A549 (cell line): ENCODE measurements at regions not wholly inside any gene's neighbourhood (a gene's known extent, or its start where the extent isn't known, plus 50 kb on each side); places are given as distances from the start of the nearest gene placed in this dataset.

Experiments used
- ATAC-seq, 2 experiments: fragments of 200-7000 bp in 1 of 2; fragments of >200 bp in 1 of 2; cut with Nextera tagmentation in 1 of 2; cut with Tn5 transposase in 1 of 2; 3 replicates each; pipeline versions ENCODE4 v1.8.0 to v1.9.1; 2018 to 2020; ENCODE audit warnings: mild to moderate bottlenecking in 1 of 2, moderate library complexity in 1 of 2
- CTCF ChIA-PET: fragments of 300-600 bp; sonication (Branson Sonifier 250); formaldehyde crosslinking; extraction: SDS; loops from one replicate; lab custom pipeline; 2021; ENCODE audit warnings: antibody characterized with exemption, inconsistent platforms; lab: Yijun Ruan, JAX
- POLR2A ChIA-PET: fragments of 350-600 bp; formaldehyde crosslinking; extraction: SDS; loops from one replicate; lab custom pipeline; 2021; ENCODE audit warnings: antibody characterized with exemption, inconsistent platforms; lab: Yijun Ruan, JAX
- DNase-seq, 2 experiments: peaks; one replicate each; pipeline versions ENCODE4 v3.0.0 to v3.0.0-alpha.2; 2011 to 2016; ENCODE audit warnings: low read depth in 1 of 2, low spot score in 1 of 2
- FAIRE-seq: peaks from 2 replicates; lab custom pipeline; 2011; peaks lifted over from hg19 to GRCh38; lab: Jason Lieb, UNC
- H3K27ac ChIP-seq, 2 experiments: fragments of >200 bp; sonication (Bioruptor Twin); formaldehyde crosslinking; 3 replicates each; pipeline ENCODE4 v1.5.1; 2016 to 2017
- H3K4me1 ChIP-seq: fragments of >200 bp; sonication (Bioruptor Twin); formaldehyde crosslinking; 3 replicates; pipeline ENCODE4 v1.6.1; 2016
- H3K4me2 ChIP-seq: fragments of >200 bp; sonication (Bioruptor Twin); formaldehyde crosslinking; 3 replicates; pipeline ENCODE4 v1.6.1; 2016
- H3K4me3 ChIP-seq: fragments of >200 bp; sonication (Bioruptor Twin); formaldehyde crosslinking; 3 replicates; pipeline ENCODE4 v1.5.1; 2016
- H3K9me3 ChIP-seq: fragments of >200 bp; sonication (Bioruptor Twin); formaldehyde crosslinking; 3 replicates; pipeline ENCODE4 v1.6.1; 2016
- BCL3 ChIP-seq: fragments of >200 bp; sonication (Bioruptor Twin); formaldehyde crosslinking; IDR thresholded peaks from 3 replicates; pipeline ENCODE4 v1.6.1; 2016
- CHD2 ChIP-seq: fragments of 150-350 bp; IDR thresholded peaks from 2 replicates; pipeline ENCODE4 v1.6.1; 2014; ENCODE audit warnings: low read length; ENCODE audit not compliant: partially characterized antibody
- CHD4 ChIP-seq: fragments of 200-600 bp; sonication (generic); IDR thresholded peaks from 2 replicates; pipeline ENCODE4 v1.6.1; 2016; ENCODE audit warnings: antibody characterized with exemption, mild to moderate bottlenecking, borderline replicate concordance
- E2F6 ChIP-seq: IDR thresholded peaks from 2 replicates; pipeline ENCODE4 v1.6.1; 2012; ENCODE audit warnings: low read depth, borderline replicate concordance
- FOSB ChIP-seq: fragments of 250-450 bp; sonication (Bioruptor Pico); IDR thresholded peaks from 2 replicates; pipeline ENCODE4 v1.5.0; 2020; ENCODE audit warnings: mild to moderate bottlenecking, moderate library complexity
- FOXS1 ChIP-seq: fragments of 250-450 bp; sonication (Bioruptor Pico); IDR thresholded peaks from 2 replicates; pipeline ENCODE4 v1.5.0; 2020; ENCODE audit warnings: mild to moderate bottlenecking, moderate library complexity
- GATA3 ChIP-seq: IDR thresholded peaks from 2 replicates; pipeline ENCODE4 v1.6.1; 2012; ENCODE audit warnings: borderline replicate concordance
- HOXB13 ChIP-seq: fragments of 250-450 bp; sonication (Bioruptor Pico); IDR thresholded peaks from 2 replicates; pipeline ENCODE4 v1.5.0; 2020; ENCODE audit warnings: low read depth, mild to moderate bottlenecking, moderate library complexity
- JUNB ChIP-seq: fragments of >200 bp; sonication (Bioruptor Twin); formaldehyde crosslinking; IDR thresholded peaks from 2 replicates; pipeline ENCODE4 v1.6.1; 2016
- MAFK ChIP-seq: fragments of 450-650 bp; IDR thresholded peaks from 2 replicates; pipeline ENCODE4 v1.6.1; 2014; ENCODE audit not compliant: partially characterized antibody
- MAZ ChIP-seq: fragments of 150-350 bp; IDR thresholded peaks from 2 replicates; pipeline ENCODE4 v1.6.1; 2014; ENCODE audit warnings: antibody characterized with exemption, low read depth, low read length, borderline replicate concordance
- MYC ChIP-seq: IDR thresholded peaks from 2 replicates; pipeline ENCODE4 v1.6.1; 2012; ENCODE audit warnings: mild to moderate bottlenecking, inconsistent platforms, low read length, improper control_type of control experiment, borderline replicate concordance
- NFE2L2 ChIP-seq: fragments of 150-350 bp; conservative IDR thresholded peaks from 2 replicates; pipeline ENCODE4 v1.6.1; 2014; ENCODE audit warnings: low read length
- NR3C1 ChIP-seq: fragments of >200 bp; sonication (Bioruptor Twin); formaldehyde crosslinking; IDR thresholded peaks from 3 replicates; pipeline ENCODE4 v1.6.1; 2017
- RARB ChIP-seq: fragments of 250-450 bp; sonication (Bioruptor Pico); IDR thresholded peaks from 2 replicates; pipeline ENCODE4 v1.8.0; 2021; ENCODE audit warnings: mild to moderate bottlenecking, moderate library complexity
- RCOR1 ChIP-seq: fragments of 150-350 bp; IDR thresholded peaks from 2 replicates; pipeline ENCODE4 v1.6.1; 2014; ENCODE audit warnings: antibody characterized with exemption, low read length, low read depth
- TP53 ChIP-seq: fragments of 250-450 bp; sonication (Bioruptor Pico); IDR thresholded peaks from 2 replicates; pipeline ENCODE4 v1.5.0; 2021; ENCODE audit warnings: mild to moderate bottlenecking, moderate library complexity
- USF2 ChIP-seq: fragments of 450-650 bp; IDR thresholded peaks from 2 replicates; pipeline ENCODE4 v1.6.1; 2014; ENCODE audit warnings: antibody characterized with exemption
- ZSCAN20 ChIP-seq: fragments of 250-450 bp; sonication (Bioruptor Pico); IDR thresholded peaks from 2 replicates; pipeline ENCODE4 v1.8.0; 2022; ENCODE audit warnings: mild to moderate bottlenecking, moderate library complexity
- WGBS: methylation state at CpG from one replicate; pipeline ENCODE4 v1.1.6; 2017; ENCODE audit errors: missing lambda C conversion rate; 5-methylcytosine and 5-hydroxymethylcytosine counted together

GRCh38 chr9:7443541-7443940 is 356.0 kb downstream of the DMAC1 start:
- ChIA-PET CTCF (no interaction called here), POLR2A (no interaction called here)
- H3K4me1 ChIP-seq: no peaks in the 10 kb centered on the region
- WGBS: 8% methylated on average over 1 of the region's 1 CpG
- no peak overlapping the region for H3K4me2 ChIP-seq
- H3K9me3 ChIP-seq: no peaks in the 10 kb centered on the region
- no peak for TF ChIP-seq USF2
- no peak for TF ChIP-seq FOXS1 (CRISPR knock-in tag)
- TF ChIP-seq RCOR1: no peak
- no peak for TF ChIP-seq MYC
- TF ChIP-seq HOXB13 (CRISPR knock-in tag): no peak
- no peak for TF ChIP-seq FOSB (CRISPR knock-in tag)
- TF ChIP-seq GATA3: no peak
- no peak for TF ChIP-seq E2F6
- TF ChIP-seq CHD4: no peak
- no peak for TF ChIP-seq MAZ
- TF ChIP-seq BCL3: no peak
- TF ChIP-seq TP53 (CRISPR knock-in tag): no peak
- no peak for TF ChIP-seq NFE2L2
- no peak for TF ChIP-seq ZSCAN20 (CRISPR knock-in tag)
- TF ChIP-seq CHD2: no peak
- H3K27ac ChIP-seq: no peak overlapping the region
- FAIRE-seq (no peak), ATAC-seq (no peak), DNase-seq (no peak)
- no peak overlapping the region for H3K4me3 ChIP-seq

GRCh38 chr9:7439355-7439995 is 360.1 kb downstream of the DMAC1 start:
- ATAC-seq (no peak), FAIRE-seq (no peak), DNase-seq (no peak)
- no peak overlapping the region for H3K4me2 ChIP-seq
- H3K27ac ChIP-seq: no peak overlapping the region
- CTCF ChIA-PET: interaction anchor here (1.1 kb wide), 1 partner anchor 387 kb away, joined by 3 read pairs; no protein-coding TSS in a partner anchor
- H3K4me1 ChIP-seq: no peaks in the 10 kb centered on the region
- no peak for TF ChIP-seq FOXS1 (CRISPR knock-in tag)
- TF ChIP-seq NFE2L2: 0 out of 2 replicates have a peak, but pooled peaks have one; percentile 9
- POLR2A ChIA-PET: no interaction called here
- H3K4me3 ChIP-seq: no peak overlapping the region
- no peaks in the 10 kb centered on the region for H3K9me3 ChIP-seq

- DNase-seq (no peak), FAIRE-seq (no peak), ATAC-seq (no peak)
- no peaks in the 10 kb centered on the region for H3K4me1 ChIP-seq
- no peak overlapping the region for H3K4me2 ChIP-seq
- WGBS: 16% methylated on average over 2 of the region's 2 CpGs
- no peak overlapping the region for H3K27ac ChIP-seq
- ChIA-PET POLR2A (no interaction called here), CTCF (no interaction called here)
- peaks cover 11% of the 10 kb centered on the region; the same call in 2 of the 3 replicates for H3K9me3 ChIP-seq
- H3K4me3 ChIP-seq: no peak overlapping the region
- TF ChIP-seq MAFK (peak; percentile 51), NR3C1 (no peak), MAZ (no peak), RCOR1 (no peak), JUNB (no peak), GATA3 (no peak), RARB (no peak)
These were observed 362.8 kb downstream of the DMAC1 start for GRCh38 chr9:7436754-7437153.
